ENCODE measurements at regions not wholly inside any gene's neighbourhood (a gene's known extent, or its start where the extent isn't known, plus 50 kb on each side); places are given as distances from the start of the nearest gene placed in this dataset.

GRCh38 chr19:30223866-30224688 lies 148.1 kb upstream of the ZNF536 start:
- DNase-seq (ENCODE audit: low read depth, low spot score) = no peak
- ATAC-seq = no peak
- no peaks in the 10 kb centered on the region for H3K36me3 ChIP-seq (ENCODE audit: control insufficient read depth in 2 of 2, insufficient read depth in 2 of 2, low read length in 1 of 2)
- no peaks in the 10 kb centered on the region for H4K20me1 ChIP-seq (ENCODE audit: control insufficient read depth, insufficient read depth)
- ChIA-PET CTCF (interaction anchor here (0.9 kb wide), 1 partner anchor 9 kb away, joined by 3 read pairs; no protein-coding TSS in a partner anchor), POLR2A (no interaction called here), SMC1A (ENCODE audit: uncharacterized antibody, unreplicated experiment) (no interaction called here), RAD21 (ENCODE audit: unreplicated experiment) (no interaction called here)
- no TSS peak for BruUV-seq (replicated peaks)
- H3K27ac ChIP-seq (ENCODE audit: control insufficient read depth, insufficient read depth) = no peak overlapping the region
- 32% methylated on average over 18 of the region's 18 CpGs for WGBS (ENCODE audit: insufficient coverage, insufficient replicate concordance, low lambda C conversion rate, missing lambda C conversion rate)
- no peak overlapping the region for H2AFZ ChIP-seq (ENCODE audit: control insufficient read depth, low read depth, low read length)
- H3K27me3 ChIP-seq (replicated peaks in 1 of 2; ENCODE audit: control insufficient read depth in 2 of 2, insufficient read depth in 2 of 2, low read length in 1 of 2) = peaks cover 6 to 20% of the 10 kb centered on the region in 2 experiments
- in situ Hi-C loops (cut with MboI) = no loop called here
- no peak for FAIRE-seq
- no peak overlapping the region for H3K9ac ChIP-seq (ENCODE audit: control insufficient read depth, insufficient read depth, low read length)
- H3K4me3 ChIP-seq = no peak overlapping the region
- H3K4me2 ChIP-seq (ENCODE audit: control insufficient read depth, insufficient read depth) = no peak overlapping the region
- intact Hi-C loops (cut with micrococcal nuclease; ENCODE audit: unreplicated experiment) = loop anchor here (10.0 kb wide), 1 partner anchor 431 kb away; no protein-coding TSS in a partner anchor
- TF ChIP-seq RB1 (IDR thresholded peaks at IDR 0.05; ENCODE audit: borderline replicate concordance) (no peak), PAX5 (IDR thresholded peaks at IDR 0.05; ENCODE audit: borderline replicate concordance, low read depth, low read length) (no peak), BRCA1 (IDR thresholded peaks at IDR 0.05; ENCODE audit: low read depth, low read length) (no peak), ZBTB33 (IDR thresholded peaks at IDR 0.05) (no peak), ETV6 (conservative IDR thresholded peaks at IDR 0.05 in 1 of 2, IDR thresholded peaks at IDR 0.05 in 1 of 2; ENCODE audit: borderline replicate concordance in 1 of 2, low read depth in 1 of 2) (no peak), ZZZ3 (IDR thresholded peaks at IDR 0.05; ENCODE audit: control insufficient read depth, insufficient read length, low read depth) (no peak), ZNF274 (IDR thresholded peaks at IDR 0.05; ENCODE audit: insufficient read depth, insufficient read length) (no peak), MYB (IDR thresholded peaks at IDR 0.05; ENCODE audit: borderline replicate concordance, low read depth, low read length) (no peak), JUNB (IDR thresholded peaks at IDR 0.05) (no peak), HSF1 (IDR thresholded peaks at IDR 0.05; ENCODE audit: low read depth, low read length) (no peak)
- no peaks in the 10 kb centered on the region for H3K4me1 ChIP-seq (ENCODE audit: control insufficient read depth, insufficient read depth, low read length)
- no peaks in the 10 kb centered on the region for H3K79me2 ChIP-seq (ENCODE audit: control insufficient read depth, insufficient read depth, low read length)
- H3K9me3 ChIP-seq (replicated peaks; ENCODE audit: control insufficient read depth, insufficient read depth, low read length) = no peaks in the 10 kb centered on the region; the same call in 2 of the 3 replicates
